ENCODE measurements at regions not wholly inside any gene's neighbourhood (a gene's known extent, or its start where the extent isn't known, plus 50 kb on each side); places are given as distances from the start of the nearest gene placed in this dataset.

DNA sequence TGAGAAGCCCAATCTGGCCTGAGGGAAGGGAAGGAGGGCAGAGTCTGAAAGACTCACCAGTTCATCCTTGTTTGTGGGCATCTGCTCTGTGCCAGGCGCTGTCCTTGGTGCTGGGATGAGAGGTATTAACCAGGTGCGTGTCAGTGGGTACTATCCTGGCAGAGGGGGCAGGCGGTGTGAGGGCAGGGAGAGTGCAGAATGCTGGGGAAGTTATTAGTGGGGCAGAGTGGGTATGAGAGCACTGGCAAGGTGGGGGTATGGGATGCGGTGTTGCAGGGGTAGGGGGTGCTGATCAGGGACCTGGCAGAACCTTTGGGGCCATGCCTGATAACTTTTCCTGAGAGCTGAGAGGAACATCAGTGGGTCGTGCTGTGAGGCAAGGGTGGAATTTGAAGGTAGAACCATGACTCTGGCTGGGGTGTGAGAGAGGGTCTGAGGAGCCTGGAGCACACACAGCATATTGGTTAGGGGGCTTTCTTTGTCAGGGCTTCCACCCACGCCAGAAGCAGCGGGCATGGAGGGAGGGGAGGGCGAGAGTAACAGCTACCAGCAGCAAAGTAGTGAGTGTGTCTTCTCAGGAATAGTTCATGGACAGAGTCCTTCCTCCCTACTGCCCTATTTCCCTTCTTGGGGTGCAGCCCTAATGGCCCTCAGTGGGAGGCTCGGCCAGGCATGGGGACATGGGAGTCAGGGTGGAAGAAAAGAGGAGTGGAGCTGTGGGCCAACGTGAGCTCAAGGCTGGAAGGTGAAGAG lies 290.7 kb downstream of the CYP26B1 start:
- TF ChIP-seq, protein P1, sequence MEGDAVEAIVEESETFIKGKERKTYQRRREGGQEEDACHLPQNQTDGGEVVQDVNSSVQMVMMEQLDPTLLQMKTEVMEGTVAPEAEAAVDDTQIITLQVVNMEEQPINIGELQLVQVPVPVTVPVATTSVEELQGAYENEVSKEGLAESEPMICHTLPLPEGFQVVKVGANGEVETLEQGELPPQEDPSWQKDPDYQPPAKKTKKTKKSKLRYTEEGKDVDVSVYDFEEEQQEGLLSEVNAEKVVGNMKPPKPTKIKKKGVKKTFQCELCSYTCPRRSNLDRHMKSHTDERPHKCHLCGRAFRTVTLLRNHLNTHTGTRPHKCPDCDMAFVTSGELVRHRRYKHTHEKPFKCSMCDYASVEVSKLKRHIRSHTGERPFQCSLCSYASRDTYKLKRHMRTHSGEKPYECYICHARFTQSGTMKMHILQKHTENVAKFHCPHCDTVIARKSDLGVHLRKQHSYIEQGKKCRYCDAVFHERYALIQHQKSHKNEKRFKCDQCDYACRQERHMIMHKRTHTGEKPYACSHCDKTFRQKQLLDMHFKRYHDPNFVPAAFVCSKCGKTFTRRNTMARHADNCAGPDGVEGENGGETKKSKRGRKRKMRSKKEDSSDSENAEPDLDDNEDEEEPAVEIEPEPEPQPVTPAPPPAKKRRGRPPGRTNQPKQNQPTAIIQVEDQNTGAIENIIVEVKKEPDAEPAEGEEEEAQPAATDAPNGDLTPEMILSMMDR (IDR thresholded peaks at IDR 0.05) = no peak
- no peak for TF ChIP-seq POLR2A (IDR thresholded peaks at IDR 0.05)

Measured in Peyer's patch (tissue), 4 donors.